Panc1 (cell line): ENCODE measurements at regions not wholly inside any gene's neighbourhood (a gene's known extent, or its start where the extent isn't known, plus 50 kb on each side); places are given as distances from the start of the nearest gene placed in this dataset.

Source experiments
- ATAC-seq: fragments of 200-7000 bp; cut with Tn5 transposase; 2 replicates; pipeline ENCODE4 v1.9.1; 2020; ENCODE audit warnings: mild to moderate bottlenecking, moderate library complexity
- BruUV-seq: library from RNA; stranded (reverse); fragments of 400-500 nt; replicated peaks from 2 replicates; lab custom pipeline; 2021; lab: Mats Ljungman, UMichigan
- CTCF ChIA-PET: fragments of 300-600 bp; sonication (Branson Sonifier 250); formaldehyde crosslinking; loops from one replicate; lab custom pipeline; 2022; ENCODE audit warnings: antibody characterized with exemption; lab: Charles Lee
- POLR2A ChIA-PET: fragments of 300-600 bp; sonication (Branson Sonifier 250); formaldehyde crosslinking; loops from one replicate; lab custom pipeline; 2022; ENCODE audit warnings: antibody characterized with exemption; lab: Charles Lee
- DNase-seq: peaks from one replicate; pipeline ENCODE4 v3.0.0-alpha.2; 2010; ENCODE audit warnings: low read depth, low spot score
- H3K27ac ChIP-seq: 2 replicates; pipeline ENCODE4 v1.5.1; 2011; ENCODE audit warnings: mild to moderate bottlenecking, low read length, inconsistent platforms
- H3K27me3 ChIP-seq: fragments of 200-500 bp; sonication (Bioruptor generic); 2 replicates; pipeline ENCODE4 v1.6.0; 2014; ENCODE audit warnings: low read length, inconsistent platforms; ENCODE audit not compliant: control insufficient read depth, insufficient read depth
- H3K36me3 ChIP-seq: fragments of 200-500 bp; sonication (Bioruptor generic); 2 replicates; pipeline ENCODE4 v1.5.1; 2014; ENCODE audit warnings: inconsistent platforms, mild to moderate bottlenecking, low read length, moderate library complexity; ENCODE audit not compliant: control insufficient read depth, insufficient read depth
- H3K4me1 ChIP-seq: 2 replicates; pipeline ENCODE4 v1.5.1; 2011; ENCODE audit warnings: inconsistent platforms, mild to moderate bottlenecking, low read length, moderate library complexity; ENCODE audit not compliant: control insufficient read depth, insufficient read depth
- H3K4me3 ChIP-seq, 2 experiments: 2 replicates each; pipeline ENCODE4 v1.5.1; 2011 to 2012; ENCODE audit warnings: low read depth in 2 of 2, low read length in 2 of 2, mild to moderate bottlenecking in 2 of 2, inconsistent platforms in 1 of 2, moderate library complexity in 1 of 2
- H3K9me3 ChIP-seq: fragments of 200-500 bp; sonication (Bioruptor generic); 2 replicates; pipeline ENCODE4 v1.5.1; 2014; ENCODE audit warnings: low read depth, mild to moderate bottlenecking, inconsistent platforms, low read length, moderate library complexity; ENCODE audit not compliant: control insufficient read depth, insufficient read depth
- CTCF ChIP-seq: fragments of 450-650 bp; IDR thresholded peaks from 2 replicates; pipeline ENCODE4 v1.5.1; 2017; ENCODE audit warnings: mild to moderate bottlenecking
- POLR2AphosphoS5 ChIP-seq: IDR thresholded peaks from 2 replicates; pipeline ENCODE4 v1.6.1; 2012; ENCODE audit warnings: mild to moderate bottlenecking, low read depth, low read length, moderate library complexity
- REST ChIP-seq, 2 experiments: IDR thresholded peaks; 2 replicates each; pipeline ENCODE4 v1.6.1; 2011 to 2012; ENCODE audit warnings: low read depth in 2 of 2, control low read depth in 1 of 2, low read length in 1 of 2, mild to moderate bottlenecking in 1 of 2, moderate library complexity in 1 of 2; ENCODE audit not compliant: insufficient read depth in 1 of 2
- SIN3A ChIP-seq: IDR thresholded peaks from 2 replicates; pipeline ENCODE4 v1.6.1; 2012; ENCODE audit warnings: low read depth, mild to moderate bottlenecking, low read length, moderate library complexity, borderline replicate concordance; ENCODE audit not compliant: insufficient read depth
- TCF7L2 ChIP-seq: IDR thresholded peaks from 2 replicates; pipeline ENCODE4 v1.6.1; 2011; ENCODE audit warnings: mild to moderate bottlenecking, low read depth, low read length, inconsistent platforms
- in situ Hi-C: cut with HindIII; loops from 2 replicates; pipeline ENCODE4 v1.10.0; 2016; ENCODE audit warnings: low sequenced_read_pairs, low pct_unique_long_range_greater_than_20kb
- intact Hi-C: fragments of 100-400 bp; cut with micrococcal nuclease; formaldehyde crosslinking; loops from one replicate; pipeline ENCODE4 v1.10.0; 2022; ENCODE audit not compliant: unreplicated experiment

- no peak for DNase-seq
- Histone ChIP-seq H3K4me1 (no peaks in the 10 kb centered on the region), H3K27me3 (peaks cover 2% of the 10 kb centered on the region; the same call in 1 of the 2 replicates), H3K27ac (no peak overlapping the region), H3K36me3 (no peaks in the 10 kb centered on the region; the same call in 1 of the 2 replicates), H3K9me3 (no peaks in the 10 kb centered on the region), H3K4me3 (no peak overlapping the region)
- POLR2A ChIA-PET, result no interaction called here
- in situ Hi-C loops (no loop called here), intact Hi-C loops (no loop called here)
- BruUV-seq, result no TSS peak
- ATAC-seq, result no peak
- CTCF ChIA-PET, result no interaction called here
- no peak for TF ChIP-seq TCF7L2
These were observed 63.9 kb upstream of the PRKCQ start for GRCh38 chr10:6643962-6644361.

- no peaks in the 10 kb centered on the region for H3K4me1 ChIP-seq
- H3K27me3 ChIP-seq, result peaks cover 2% of the 10 kb centered on the region; the same call in 1 of the 2 replicates
- no peaks in the 10 kb centered on the region; the same call in 1 of the 2 replicates for H3K36me3 ChIP-seq
- POLR2A ChIA-PET, result no interaction called here
- BruUV-seq, result no TSS peak
- CTCF ChIA-PET, result no interaction called here
- no peak for TF ChIP-seq TCF7L2
- TF ChIP-seq CTCF, result no peak
- TF ChIP-seq SIN3A, result no peak
- no peak for TF ChIP-seq REST (IDR thresholded peaks at IDR 0.05; ENCODE audit: insufficient read depth in 1 of 2, low read depth in 2 of 2, low read length in 1 of 2)
- TF ChIP-seq POLR2AphosphoS5, result no peak
- no peak for ATAC-seq
- H3K9me3 ChIP-seq, result no peaks in the 10 kb centered on the region
- no peak overlapping the region for H3K4me3 ChIP-seq
- H3K27ac ChIP-seq, result no peak overlapping the region
- in situ Hi-C loops (no loop called here), intact Hi-C loops (no loop called here)
- DNase-seq, result no peak
These were observed 62.8 kb upstream of the PRKCQ start for GRCh38 chr10:6642876-6643275.

GRCh38 chr10:6640433-6641040 lies 60.5 kb upstream of the PRKCQ start:
- DNase-seq (no peak), ATAC-seq (no peak)
- H3K4me1 ChIP-seq, result no peaks in the 10 kb centered on the region
- peaks cover 2% of the 10 kb centered on the region; the same call in 1 of the 2 replicates for H3K27me3 ChIP-seq
- CTCF ChIA-PET, result no interaction called here
- in situ Hi-C loops, result no loop called here
- POLR2A ChIA-PET, result no interaction called here
- H3K9me3 ChIP-seq, result no peaks in the 10 kb centered on the region
- no TSS peak for BruUV-seq
- intact Hi-C loops, result no loop called here
- no peak overlapping the region for H3K27ac ChIP-seq
- TF ChIP-seq TCF7L2 (no peak), REST (IDR thresholded peaks at IDR 0.05; ENCODE audit: insufficient read depth in 1 of 2, low read depth in 2 of 2, low read length in 1 of 2) (no peak), POLR2AphosphoS5 (no peak), CTCF (no peak), SIN3A (no peak)
- H3K4me3 ChIP-seq, result no peak overlapping the region
- H3K36me3 ChIP-seq, result no peaks in the 10 kb centered on the region; the same call in 1 of the 2 replicates
